WTC11 (cell line): ENCODE measurements at regions not wholly inside any gene's neighbourhood (a gene's known extent, or its start where the extent isn't known, plus 50 kb on each side); places are given as distances from the start of the nearest gene placed in this dataset.

Source experiments
- ATAC-seq: fragments of 200-7000 bp; cut with Tn5 transposase; 2 replicates; pipeline ENCODE4 v1.10.0; 2021; ENCODE audit warnings: mild to moderate bottlenecking, moderate library complexity
- CTCF ChIA-PET: fragments of 300-600 bp; sonication (Branson Sonifier 250); formaldehyde crosslinking; loops from one replicate; lab custom pipeline; 2021; ENCODE audit warnings: antibody characterized with exemption; lab: Charles Lee
- POLR2A ChIA-PET: fragments of 350-600 bp; sonication (Branson Sonifier 250); formaldehyde crosslinking; loops from one replicate; lab custom pipeline; 2021; ENCODE audit warnings: antibody characterized with exemption; lab: Charles Lee
- DNase-seq: peaks from one replicate; pipeline ENCODE4 v3.0.0; 2021; ENCODE audit warnings: low spot score
- H3K27ac Mint-ChIP-seq: 2 replicates; pipeline ENCODE4 v1.8.0; 2021; ENCODE audit warnings: mixed read lengths
- H3K27me3 Mint-ChIP-seq: 2 replicates; pipeline ENCODE4 v1.8.0; 2021; ENCODE audit warnings: low read depth, mild to moderate bottlenecking, moderate library complexity, mixed read lengths
- H3K36me3 Mint-ChIP-seq: 2 replicates; pipeline ENCODE4 v1.8.0; 2021; ENCODE audit warnings: mixed read lengths
- H3K4me1 Mint-ChIP-seq: 2 replicates; pipeline ENCODE4 v1.8.0; 2022; ENCODE audit warnings: mixed read lengths
- H3K4me3 Mint-ChIP-seq: 2 replicates; pipeline ENCODE4 v1.8.0; 2021; ENCODE audit warnings: mild to moderate bottlenecking, moderate library complexity, mixed read lengths
- H3K9me3 Mint-ChIP-seq: 2 replicates; pipeline ENCODE4 v1.8.0; 2021; ENCODE audit warnings: mixed read lengths
- ATF3 ChIP-seq: sonication (generic); formaldehyde crosslinking; conservative IDR thresholded peaks from 2 replicates; pipeline ENCODE4 v1.8.1; 2022; ENCODE audit warnings: mild to moderate bottlenecking, missing genetic modification reagents
- CBFB ChIP-seq: sonication (generic); formaldehyde crosslinking; IDR thresholded peaks from 2 replicates; pipeline ENCODE4 v1.8.1; 2022; ENCODE audit warnings: mild to moderate bottlenecking, low read depth, missing genetic modification reagents
- CREM ChIP-seq: sonication (generic); formaldehyde crosslinking; IDR thresholded peaks from 2 replicates; pipeline ENCODE4 v1.8.1; 2022; ENCODE audit warnings: mild to moderate bottlenecking, missing genetic modification reagents, moderate library complexity
- E2F1 ChIP-seq: sonication (generic); formaldehyde crosslinking; IDR thresholded peaks from 2 replicates; pipeline ENCODE4 v1.8.0; 2022; ENCODE audit warnings: mild to moderate bottlenecking, missing genetic modification reagents
- EMX1 ChIP-seq: fragments of 250-450 bp; sonication (Bioruptor Pico); IDR thresholded peaks from 2 replicates; pipeline ENCODE4 v1.8.0; 2021; ENCODE audit warnings: mild to moderate bottlenecking
- FOXJ3 ChIP-seq: sonication (generic); formaldehyde crosslinking; IDR thresholded peaks from 2 replicates; pipeline ENCODE4 v1.9.0; 2021; ENCODE audit warnings: missing genetic modification reagents, mild to moderate bottlenecking, borderline replicate concordance
- FOXP1 ChIP-seq: sonication (generic); formaldehyde crosslinking; IDR thresholded peaks from 2 replicates; pipeline ENCODE4 v1.8.0; 2022; ENCODE audit warnings: missing genetic modification reagents, mild to moderate bottlenecking, moderate library complexity, borderline replicate concordance
- JUN ChIP-seq: sonication (generic); formaldehyde crosslinking; IDR thresholded peaks from 2 replicates; pipeline ENCODE4 v1.8.0; 2023; ENCODE audit warnings: mild to moderate bottlenecking, missing genetic modification reagents
- MAX ChIP-seq: sonication (generic); formaldehyde crosslinking; IDR thresholded peaks from 2 replicates; pipeline ENCODE4 v1.8.0; 2022; ENCODE audit warnings: mild to moderate bottlenecking, missing genetic modification reagents
- NFYB ChIP-seq: sonication (generic); formaldehyde crosslinking; conservative IDR thresholded peaks from 2 replicates; pipeline ENCODE4 v1.8.0; 2022; ENCODE audit warnings: low read depth, missing genetic modification reagents
- RORB ChIP-seq: fragments of 250-450 bp; sonication (Bioruptor Pico); IDR thresholded peaks from 2 replicates; pipeline ENCODE4 v1.9.0; 2021; ENCODE audit warnings: mild to moderate bottlenecking
- ZMAT4 ChIP-seq: fragments of 250-450 bp; sonication (Bioruptor Pico); IDR thresholded peaks from 2 replicates; pipeline ENCODE4 v1.9.0; 2021; ENCODE audit warnings: mild to moderate bottlenecking
- ZNF138 ChIP-seq: sonication (generic); formaldehyde crosslinking; conservative IDR thresholded peaks from 2 replicates; pipeline ENCODE4 v1.8.1; 2022; ENCODE audit warnings: mild to moderate bottlenecking, moderate library complexity, missing genetic modification reagents
- ZNF263 ChIP-seq: sonication (generic); formaldehyde crosslinking; IDR thresholded peaks from 2 replicates; pipeline ENCODE4 v1.8.1; 2022; ENCODE audit warnings: low read depth, mild to moderate bottlenecking, moderate library complexity, missing genetic modification reagents
- ZNF671 ChIP-seq: fragments of 250-450 bp; sonication (Bioruptor Pico); IDR thresholded peaks from 2 replicates; pipeline ENCODE4 v1.8.0; 2021; ENCODE audit warnings: mild to moderate bottlenecking
- TF ChIP-seq, protein P1 (sequence below): sonication (generic); formaldehyde crosslinking; IDR thresholded peaks from 2 replicates; pipeline ENCODE4 v1.8.0; 2022; ENCODE audit warnings: mild to moderate bottlenecking, missing genetic modification reagents
- TF ChIP-seq, protein P2 (sequence below): sonication (generic); formaldehyde crosslinking; IDR thresholded peaks from 2 replicates; pipeline ENCODE4 v1.8.0; 2023; ENCODE audit warnings: missing genetic modification reagents
- TF ChIP-seq, protein P3 (sequence below): sonication (generic); formaldehyde crosslinking; IDR thresholded peaks from 2 replicates; pipeline ENCODE4 v1.8.0; 2022; ENCODE audit warnings: mild to moderate bottlenecking, missing genetic modification reagents

DNA sequence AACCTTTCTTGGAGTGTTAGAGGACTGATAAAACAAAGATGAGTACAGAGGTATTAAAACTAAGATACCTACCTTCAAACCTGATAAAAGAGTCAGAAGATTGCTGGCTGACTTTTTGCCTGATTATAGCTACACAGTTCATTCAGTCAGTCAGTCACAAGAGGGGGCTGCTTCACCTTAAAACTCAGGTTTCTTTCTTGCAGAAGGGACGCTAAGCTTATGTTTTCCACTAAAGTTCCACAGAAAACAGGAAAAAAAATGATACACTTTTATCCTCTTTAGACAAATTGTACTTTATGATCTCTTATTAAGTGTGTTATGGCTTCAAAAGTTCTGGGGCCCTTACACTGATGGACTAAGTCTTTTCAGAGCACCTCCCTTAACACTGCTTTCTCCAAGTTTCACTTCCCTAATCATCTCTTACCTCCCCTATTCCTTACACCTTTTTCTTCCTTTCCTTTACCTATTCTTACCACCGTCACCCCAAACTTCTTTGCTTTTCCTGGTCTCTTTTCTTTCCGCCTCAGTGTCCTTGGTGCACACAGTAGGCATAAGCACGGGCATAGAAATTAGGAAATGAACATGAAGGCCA, 448.7 kb upstream of the OR4E1 start (continued):
- TF ChIP-seq ZNF263 (CRISPR knock-in tag): no peak
- TF ChIP-seq FOXJ3 (CRISPR knock-in tag): no peak
- no peak for TF ChIP-seq JUN (CRISPR knock-in tag)
- no peak for TF ChIP-seq ZNF671 (CRISPR knock-in tag)
- no peak for TF ChIP-seq ATF3
- TF ChIP-seq ZMAT4 (CRISPR knock-in tag): no peak
- no peak for TF ChIP-seq FOXP1

GRCh38 chr14:22118899-22119477, 445.4 kb upstream of the OR4E1 start:
- Mint-ChIP-seq H3K27ac (no peak overlapping the region), H3K36me3 (no peaks in the 10 kb centered on the region), H3K4me1 (peaks cover 4% of the 10 kb centered on the region; the same call in 1 of the 2 replicates), H3K9me3 (no peaks in the 10 kb centered on the region), H3K27me3 (no peaks in the 10 kb centered on the region; the same call in 1 of the 2 replicates), H3K4me3 (no peak overlapping the region)
- DNase-seq (no peak), ATAC-seq (no peak)
- ChIA-PET POLR2A (no interaction called here), CTCF (interaction anchor here (0.6 to 1.7 kb wide), 5 partner anchors 12 to 193 kb away, joined by 3 to 8 read pairs (median 3); no protein-coding TSS in a partner anchor)
- no peak for TF ChIP-seq RORB (CRISPR knock-in tag)
- TF ChIP-seq CREM (CRISPR knock-in tag): no peak
- no peak for TF ChIP-seq NFYB (CRISPR knock-in tag)
- no peak for TF ChIP-seq MAX
- no peak for TF ChIP-seq JUN (CRISPR knock-in tag)
- TF ChIP-seq, protein P1, sequence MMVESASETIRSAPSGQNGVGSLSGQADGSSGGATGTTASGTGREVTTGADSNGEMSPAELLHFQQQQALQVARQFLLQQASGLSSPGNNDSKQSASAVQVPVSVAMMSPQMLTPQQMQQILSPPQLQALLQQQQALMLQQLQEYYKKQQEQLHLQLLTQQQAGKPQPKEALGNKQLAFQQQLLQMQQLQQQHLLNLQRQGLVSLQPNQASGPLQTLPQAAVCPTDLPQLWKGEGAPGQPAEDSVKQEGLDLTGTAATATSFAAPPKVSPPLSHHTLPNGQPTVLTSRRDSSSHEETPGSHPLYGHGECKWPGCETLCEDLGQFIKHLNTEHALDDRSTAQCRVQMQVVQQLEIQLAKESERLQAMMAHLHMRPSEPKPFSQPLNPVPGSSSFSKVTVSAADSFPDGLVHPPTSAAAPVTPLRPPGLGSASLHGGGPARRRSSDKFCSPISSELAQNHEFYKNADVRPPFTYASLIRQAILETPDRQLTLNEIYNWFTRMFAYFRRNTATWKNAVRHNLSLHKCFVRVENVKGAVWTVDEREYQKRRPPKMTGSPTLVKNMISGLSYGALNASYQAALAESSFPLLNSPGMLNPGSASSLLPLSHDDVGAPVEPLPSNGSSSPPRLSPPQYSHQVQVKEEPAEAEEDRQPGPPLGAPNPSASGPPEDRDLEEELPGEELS: no peak
- TF ChIP-seq, protein P2, sequence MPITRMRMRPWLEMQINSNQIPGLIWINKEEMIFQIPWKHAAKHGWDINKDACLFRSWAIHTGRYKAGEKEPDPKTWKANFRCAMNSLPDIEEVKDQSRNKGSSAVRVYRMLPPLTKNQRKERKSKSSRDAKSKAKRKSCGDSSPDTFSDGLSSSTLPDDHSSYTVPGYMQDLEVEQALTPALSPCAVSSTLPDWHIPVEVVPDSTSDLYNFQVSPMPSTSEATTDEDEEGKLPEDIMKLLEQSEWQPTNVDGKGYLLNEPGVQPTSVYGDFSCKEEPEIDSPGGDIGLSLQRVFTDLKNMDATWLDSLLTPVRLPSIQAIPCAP (CRISPR knock-in tag): no peak
- TF ChIP-seq ZNF138 (CRISPR knock-in tag): no peak
- no peak for TF ChIP-seq CBFB (CRISPR knock-in tag)
- TF ChIP-seq, protein P3, sequence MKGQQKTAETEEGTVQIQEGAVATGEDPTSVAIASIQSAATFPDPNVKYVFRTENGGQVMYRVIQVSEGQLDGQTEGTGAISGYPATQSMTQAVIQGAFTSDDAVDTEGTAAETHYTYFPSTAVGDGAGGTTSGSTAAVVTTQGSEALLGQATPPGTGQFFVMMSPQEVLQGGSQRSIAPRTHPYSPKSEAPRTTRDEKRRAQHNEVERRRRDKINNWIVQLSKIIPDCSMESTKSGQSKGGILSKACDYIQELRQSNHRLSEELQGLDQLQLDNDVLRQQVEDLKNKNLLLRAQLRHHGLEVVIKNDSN (CRISPR knock-in tag): no peak
- TF ChIP-seq E2F1 (CRISPR knock-in tag): no peak

DNA sequence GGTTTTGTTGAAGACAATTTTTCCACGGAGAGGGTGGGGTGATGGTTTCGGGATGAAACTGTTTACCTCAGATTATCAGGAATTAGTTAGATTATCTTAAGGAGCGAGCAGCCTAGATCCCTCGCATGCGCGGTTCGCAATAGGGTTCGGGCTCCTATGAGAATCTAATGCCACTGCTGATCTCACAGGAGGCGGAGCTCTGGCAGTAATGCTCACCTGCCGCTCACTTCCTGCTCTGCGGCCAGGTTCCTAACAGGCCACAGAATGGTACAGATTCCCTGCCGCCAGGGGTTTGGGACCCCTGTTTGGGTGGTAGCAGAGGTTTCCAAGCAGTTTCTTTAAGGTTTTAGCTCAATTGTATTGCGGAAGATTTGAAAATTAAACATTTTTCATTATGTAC, 439.8 kb upstream of the OR4E1 start:
- Mint-ChIP-seq H3K27me3 (peaks cover 4% of the 10 kb centered on the region; the same call in 1 of the 2 replicates), H3K4me1 (peaks cover 18% of the 10 kb centered on the region), H3K4me3 (no peak overlapping the region), H3K27ac (no peak overlapping the region), H3K9me3 (no peaks in the 10 kb centered on the region), H3K36me3 (no peaks in the 10 kb centered on the region)
- CTCF ChIA-PET: interaction anchor here (0.5 to 2.9 kb wide), 11 partner anchors 10 to 538 kb away, joined by 3 to 39 read pairs (median 3); no protein-coding TSS in a partner anchor
- no peak for TF ChIP-seq EMX1 (CRISPR knock-in tag)
- no peak for TF ChIP-seq JUN (CRISPR knock-in tag)
- POLR2A ChIA-PET: no interaction called here
- DNase-seq (peak; percentile 22), ATAC-seq (peak; percentile 86)
